ENCODE measurements at regions not wholly inside any gene's neighbourhood (a gene's known extent, or its start where the extent isn't known, plus 50 kb on each side); places are given as distances from the start of the nearest gene placed in this dataset.
"Not testable (repeated sequence)": the region's sequence is repeated elsewhere in the genome, so short reads cannot be mapped to it uniquely, and the experiment has no call there.

- no peak for DNase-seq
Observed at GRCh38 chr13:88622362-88622973, 951.3 kb downstream of the SLITRK5 start.

DNA sequence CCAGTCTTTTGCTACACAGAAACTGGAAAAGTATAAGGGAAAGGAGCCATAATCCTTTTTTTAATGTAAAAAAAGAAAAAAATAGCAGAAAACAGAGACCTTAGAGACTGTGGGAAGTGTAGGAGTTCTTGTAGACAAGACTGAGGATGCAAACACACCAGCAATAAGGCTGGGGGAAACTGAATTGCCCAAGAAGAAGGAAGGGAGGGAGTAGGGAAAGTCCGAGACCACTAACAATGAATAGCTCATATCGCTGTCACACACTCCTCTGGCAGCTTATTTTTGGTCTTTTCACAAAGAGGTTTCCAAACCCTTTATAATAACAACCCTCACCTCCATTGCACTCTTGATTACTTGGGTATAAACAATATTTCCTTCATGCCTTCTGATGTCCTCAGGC is 952.0 kb downstream of the SLITRK5 start:
- DNase-seq, result no peak

GRCh38 chr13:88627071-88627470 is 955.9 kb downstream of the SLITRK5 start:
- DNase-seq, result no peak

DNA sequence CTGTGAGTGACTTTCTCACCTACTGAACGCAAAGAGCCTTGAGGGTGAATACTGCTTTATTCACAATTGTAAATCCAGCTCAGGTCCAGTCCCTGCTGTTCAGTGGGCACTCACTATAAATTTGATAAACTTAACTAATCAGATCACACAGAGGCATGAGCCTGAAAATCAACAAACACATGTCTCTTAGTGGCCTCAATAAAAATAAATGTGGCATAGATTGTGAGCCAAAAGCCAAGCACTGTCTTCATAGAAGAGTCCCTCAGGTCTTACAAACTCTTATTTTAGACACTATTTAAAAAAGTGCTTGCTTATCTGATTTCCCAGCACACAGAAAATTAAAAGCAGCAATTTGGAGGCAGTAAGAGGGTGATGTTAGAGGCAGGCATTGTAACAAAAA is 957.7 kb downstream of the SLITRK5 start:
- no peak for DNase-seq

- DNase-seq, result no peak
Observed at GRCh38 chr13:88637935-88638334, 966.8 kb downstream of the SLITRK5 start.

DNA sequence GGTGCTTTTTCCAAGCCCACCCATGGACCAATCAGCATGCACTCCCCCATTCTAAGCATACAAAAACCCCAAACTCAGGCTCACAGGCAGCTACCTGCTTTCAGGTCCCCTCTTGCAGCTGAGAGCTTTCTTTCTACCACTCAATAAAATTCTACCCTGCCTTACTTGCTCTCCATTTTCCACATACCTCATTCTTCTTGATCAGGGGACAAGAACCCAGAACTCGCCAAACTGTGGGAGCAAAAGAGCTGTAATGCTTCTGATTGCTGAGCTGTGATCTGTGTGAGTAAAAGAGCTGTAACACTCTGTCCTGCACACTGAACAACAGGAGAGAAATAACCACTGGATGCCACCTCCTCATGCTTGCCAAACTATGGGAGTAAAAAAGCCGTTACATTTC is 972.1 kb downstream of the SLITRK5 start:
- no peak for DNase-seq

GRCh38 chr13:88648598-88649373 is 977.6 kb downstream of the SLITRK5 start:
- no peak for DNase-seq

DNA sequence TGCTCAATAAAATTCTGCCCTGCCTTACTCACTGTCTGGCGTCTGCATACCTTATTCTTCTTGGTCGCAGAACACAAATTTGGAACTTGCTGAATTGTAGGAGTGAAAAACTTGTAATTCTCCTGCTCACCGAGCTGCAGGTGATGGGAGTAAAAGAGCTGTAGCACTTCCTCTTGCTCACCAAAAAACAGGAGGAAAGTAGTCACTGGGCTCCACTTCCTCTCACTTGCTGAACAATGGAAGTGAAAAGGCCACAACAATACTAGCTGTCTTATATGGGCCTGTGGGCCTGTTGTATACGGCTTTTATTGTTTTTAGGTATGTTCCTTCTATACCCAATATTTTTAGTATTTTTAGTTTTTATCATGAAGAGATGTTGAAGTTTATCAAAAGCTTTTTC is 978.7 kb downstream of the SLITRK5 start:
- no peak for DNase-seq

DNA sequence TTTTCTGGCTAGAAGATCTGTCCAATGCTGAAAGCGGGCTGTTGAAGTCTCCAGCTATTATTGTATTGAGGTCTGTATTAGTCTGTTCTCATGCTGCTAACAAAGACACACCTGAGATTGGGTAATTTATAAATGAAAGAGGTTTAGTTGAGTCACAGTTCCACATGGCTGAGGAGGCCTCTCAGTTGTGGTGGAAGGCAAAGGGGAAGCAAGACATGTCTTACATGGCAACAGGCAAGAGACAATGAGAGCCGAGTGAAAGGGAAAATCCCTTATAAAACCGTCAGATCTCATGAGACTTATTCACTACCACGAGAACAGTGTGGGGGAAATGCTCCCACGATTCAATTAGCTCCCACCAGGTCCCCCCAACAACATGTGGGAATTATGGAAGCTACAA is 980.4 kb downstream of the SLITRK5 start:
- no peak for DNase-seq

GRCh38 chr13:88656751-88657150 is 985.6 kb downstream of the SLITRK5 start:
- DNase-seq, result no peak

DNA sequence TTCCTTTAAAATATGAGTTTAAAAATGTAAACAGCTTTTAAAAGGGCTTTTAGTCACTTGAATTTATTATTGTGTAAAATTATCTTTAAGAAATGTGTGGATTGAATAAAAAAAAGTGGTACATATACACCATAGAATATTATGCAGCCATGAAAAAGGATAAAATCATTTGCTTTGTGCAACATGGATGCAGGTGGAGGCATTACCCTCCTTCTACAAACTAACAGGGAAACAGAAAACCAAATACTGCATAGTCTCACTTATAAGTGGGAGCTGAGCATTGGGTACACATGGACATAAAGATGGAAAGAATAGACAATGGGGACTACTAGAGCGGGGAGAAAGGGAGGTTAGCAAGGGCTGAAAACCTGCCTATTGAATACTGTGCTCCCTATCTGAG is 999.3 kb downstream of the SLITRK5 start:
- DNase-seq, result no peak

- DNase-seq, result no peak
Observed at GRCh38 chr13:88674841-88675240, 1003.7 kb downstream of the SLITRK5 start.

DNA sequence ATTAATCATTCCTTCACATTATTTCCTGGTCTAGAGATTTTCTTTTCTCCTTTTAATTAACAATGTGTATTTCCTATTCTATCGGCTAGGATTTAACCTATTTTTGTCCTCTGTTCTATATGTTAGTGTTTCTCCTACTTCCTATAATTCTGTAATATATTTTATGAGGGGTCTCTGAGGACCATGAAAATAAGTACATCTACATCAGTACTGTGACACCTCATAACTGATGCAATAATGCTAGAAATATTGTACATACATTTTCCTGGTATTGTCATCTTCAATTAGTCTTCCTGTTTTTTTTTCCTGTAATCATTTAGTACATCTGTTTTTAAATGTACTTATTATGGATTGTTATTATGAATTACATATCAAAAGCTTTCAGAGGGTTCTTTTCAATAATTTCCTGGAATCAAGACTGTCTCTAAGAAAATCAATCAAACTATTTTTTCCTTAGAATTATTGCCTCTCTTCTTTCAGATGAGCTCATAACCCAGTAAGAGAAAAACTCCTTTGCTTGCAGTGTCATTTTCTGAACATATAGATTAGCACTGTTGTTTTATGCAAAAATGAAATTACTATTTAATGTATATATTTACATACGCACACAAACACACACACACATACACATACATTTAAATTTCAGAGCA is 1004.3 kb downstream of the SLITRK5 start:
- no peak for DNase-seq

GRCh38 chr13:88676016-88676415 is 1004.8 kb downstream of the SLITRK5 start:
- DNase-seq, result no peak

DNA sequence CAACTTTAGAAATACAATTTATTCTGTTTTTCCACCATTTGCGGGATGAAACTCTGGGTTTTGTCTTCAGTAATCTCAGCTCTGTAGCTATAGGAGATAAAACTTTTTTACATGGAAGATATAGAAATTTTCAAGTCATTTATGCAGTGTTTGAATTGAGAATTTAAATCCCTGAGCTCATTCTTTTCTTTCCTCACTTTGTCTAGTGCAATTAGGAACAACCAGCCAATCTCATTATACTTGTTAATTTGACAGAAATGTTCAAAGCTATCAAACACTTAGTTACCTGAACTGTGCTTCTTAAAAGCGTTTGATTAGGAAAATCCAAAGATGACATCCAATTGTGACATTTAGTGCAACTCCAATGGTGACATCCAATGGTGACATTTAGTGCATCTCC is 1014.3 kb downstream of the SLITRK5 start:
- DNase-seq, result no peak

GRCh38 chr13:88701551-88701950 is 1030.4 kb downstream of the SLITRK5 start:
- no peak for DNase-seq

DNA sequence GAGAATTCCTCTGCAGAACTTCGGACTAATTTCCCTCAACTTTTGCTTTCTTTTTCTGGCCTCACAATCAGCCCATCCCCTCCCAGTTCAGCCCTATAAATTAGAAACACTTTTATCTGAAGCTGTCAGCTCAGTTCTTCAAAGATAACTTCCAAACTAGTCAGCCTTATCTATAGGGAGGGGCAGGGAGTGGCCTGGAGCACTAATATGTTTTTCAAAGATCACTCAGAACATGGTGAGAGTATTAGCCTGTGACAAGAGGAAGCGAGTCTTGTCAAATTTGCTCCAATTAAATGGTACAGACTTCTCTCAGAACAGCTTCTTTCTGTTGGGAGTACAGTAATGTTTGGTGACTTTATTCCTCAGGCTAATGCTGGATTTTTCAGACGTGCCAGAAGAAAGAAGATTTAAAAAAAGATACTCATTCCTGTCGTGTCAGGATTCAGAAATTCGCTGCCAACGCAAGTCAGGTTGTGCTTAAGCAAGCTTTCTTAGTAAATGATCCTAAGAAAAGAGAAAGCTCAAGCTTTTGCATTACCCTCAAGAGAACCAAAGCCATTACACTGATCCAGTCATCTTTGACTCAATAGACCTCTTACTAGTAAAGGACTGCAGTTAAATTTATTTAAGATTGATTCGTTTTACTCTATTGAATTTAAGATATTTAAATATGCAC is 1033.6 kb downstream of the SLITRK5 start:
- no peak for DNase-seq

DNA sequence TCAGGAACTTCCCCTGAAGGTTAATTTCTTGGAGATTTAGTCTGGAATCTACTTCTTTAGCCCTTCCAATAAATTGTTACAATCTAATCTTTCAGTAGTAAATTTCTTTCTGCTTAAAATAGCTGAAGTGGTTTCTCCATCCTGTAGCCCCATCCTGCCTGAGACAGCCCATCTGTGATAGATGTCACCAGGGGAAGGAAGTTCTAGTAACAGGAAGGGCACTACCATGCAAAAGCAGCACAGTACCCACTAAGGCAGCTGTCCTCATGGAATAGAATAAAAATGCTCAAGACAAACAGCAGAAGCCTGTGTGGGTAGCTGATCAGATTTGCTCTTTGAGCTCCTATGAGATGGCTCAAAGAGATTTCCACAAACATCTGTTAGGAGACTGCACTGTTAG is 1036.5 kb downstream of the SLITRK5 start:
- no peak for DNase-seq

GRCh38 chr13:88717946-88718345 is 1046.8 kb downstream of the SLITRK5 start:
- no peak for DNase-seq

DNA sequence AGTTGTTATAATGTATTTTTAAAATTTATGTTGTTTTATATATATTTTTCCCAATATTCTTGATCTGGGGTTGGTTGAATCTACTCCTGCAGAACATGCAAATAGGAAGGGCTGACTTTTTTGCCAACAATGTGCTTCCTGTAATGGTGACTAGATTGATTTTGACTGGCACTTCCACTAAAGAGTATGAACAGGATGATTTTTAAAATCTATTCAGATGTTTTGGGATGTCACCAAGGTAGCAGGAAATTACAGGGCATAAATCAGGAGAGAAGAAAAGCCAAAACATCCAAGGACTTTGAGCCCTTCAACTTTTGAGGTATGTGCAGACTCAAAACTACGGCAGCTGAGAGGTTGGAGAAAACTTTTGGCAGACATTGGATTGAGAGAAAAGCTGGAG is 1047.6 kb downstream of the SLITRK5 start:
- no peak for DNase-seq

GRCh38 chr13:88726075-88726474 is 1054.9 kb downstream of the SLITRK5 start:
- no peak for DNase-seq

DNA sequence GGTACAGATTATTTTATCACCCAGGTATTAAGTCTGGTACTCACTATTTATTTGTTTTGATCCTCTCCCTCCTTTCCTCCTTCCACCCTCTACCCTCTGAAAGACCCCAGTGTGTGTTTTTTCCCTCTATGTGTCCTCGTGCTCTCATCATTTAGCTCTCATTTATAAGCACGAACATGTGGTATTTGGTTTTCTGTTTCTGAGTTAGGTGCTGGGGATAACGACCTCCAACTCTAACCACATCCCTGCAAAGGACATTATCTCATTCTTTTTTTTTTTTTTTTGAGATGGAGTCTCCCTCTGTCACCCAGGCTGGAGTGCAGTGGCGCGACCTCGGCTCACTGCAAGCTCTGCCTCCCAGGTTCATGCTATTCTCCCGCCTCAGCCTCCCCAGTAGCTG is 1056.1 kb downstream of the SLITRK5 start:
- DNase-seq, result not testable (repeated sequence)

DNA sequence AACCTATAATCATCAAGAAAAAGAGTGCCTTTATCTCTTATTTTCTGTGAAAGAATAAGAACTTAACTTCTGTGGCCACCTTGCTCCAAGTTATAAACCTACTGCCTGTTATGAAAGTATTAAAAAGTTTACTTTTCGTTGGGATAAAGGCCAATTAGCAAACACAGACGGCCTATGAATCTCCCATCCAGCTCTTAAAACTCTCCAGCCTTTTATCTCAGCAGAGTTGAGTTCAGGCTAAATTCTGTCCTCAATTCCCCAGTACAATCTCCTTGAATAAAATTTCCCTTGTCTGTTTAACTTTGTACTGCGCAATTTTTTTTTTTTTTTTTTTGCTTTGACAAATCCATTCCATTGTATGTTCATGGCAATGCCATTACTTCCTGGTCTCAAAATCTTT is 1058.4 kb downstream of the SLITRK5 start:
- DNase-seq, result no peak

DNA sequence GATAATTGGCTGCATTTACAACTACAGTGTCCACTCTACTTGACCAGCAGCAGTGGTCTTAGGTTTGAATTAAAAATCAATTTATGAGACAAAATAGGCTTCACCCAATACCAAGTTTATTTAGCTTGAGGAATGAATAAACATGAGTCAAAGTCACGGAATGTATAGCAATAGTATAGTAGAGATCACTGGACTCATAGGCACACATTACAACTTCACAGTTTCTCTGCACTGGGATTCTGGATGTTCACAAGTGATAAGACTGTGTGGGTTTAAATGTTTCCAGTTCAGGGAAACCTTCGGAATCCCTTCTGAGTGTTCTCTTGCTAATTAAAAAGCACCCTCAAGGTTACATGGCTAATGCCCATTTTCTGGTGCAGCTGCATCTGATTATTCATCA is 1064.9 kb downstream of the SLITRK5 start:
- DNase-seq, result no peak
